H9 (cell line): ENCODE measurements at regions not wholly inside any gene's neighbourhood (a gene's known extent, or its start where the extent isn't known, plus 50 kb on each side); places are given as distances from the start of the nearest gene placed in this dataset.

ENCODE experiments used
- DNase-seq: peaks from one replicate; pipeline ENCODE4 v3.0.0-alpha.2; 2017
- H2AFZ ChIP-seq: one replicate; pipeline ENCODE4 v1.6.1; 2013; ENCODE audit warnings: mild to moderate bottlenecking, low read length, control low read depth, moderate library complexity
- H2AK5ac ChIP-seq: 2 replicates; pipeline ENCODE4 v1.6.1; 2013; ENCODE audit warnings: low read length, control low read depth, mixed read lengths; ENCODE audit not compliant: insufficient read length
- H2BK120ac ChIP-seq: one replicate; pipeline ENCODE4 v1.6.1; 2013; ENCODE audit warnings: low read depth, mild to moderate bottlenecking, low read length, control low read depth, inconsistent platforms; ENCODE audit not compliant: poor library complexity, severe bottlenecking
- H2BK12ac ChIP-seq: 2 replicates; pipeline ENCODE4 v1.6.1; 2013; ENCODE audit warnings: low read length, control low read depth, mixed read lengths, low read depth; ENCODE audit not compliant: insufficient read length
- H2BK15ac ChIP-seq: 2 replicates; pipeline ENCODE4 v1.6.1; 2013; ENCODE audit warnings: low read depth, low read length, control low read depth
- H2BK20ac ChIP-seq: one replicate; pipeline ENCODE4 v1.6.1; 2013; ENCODE audit warnings: low read depth, mild to moderate bottlenecking, low read length, control low read depth, inconsistent platforms; ENCODE audit not compliant: poor library complexity, severe bottlenecking
- H2BK5ac ChIP-seq: 2 replicates; pipeline ENCODE4 v1.6.1; 2013; ENCODE audit warnings: low read length, control low read depth, mixed read lengths; ENCODE audit not compliant: insufficient read length
- H3K14ac ChIP-seq: 2 replicates; pipeline ENCODE4 v1.6.1; 2013; ENCODE audit warnings: low read length, control low read depth; ENCODE audit not compliant: insufficient read depth
- H3K18ac ChIP-seq: 2 replicates; pipeline ENCODE4 v1.6.1; 2013; ENCODE audit warnings: low read depth, mild to moderate bottlenecking, mixed read lengths, low read length, control low read depth; ENCODE audit not compliant: insufficient read length
- H3K23ac ChIP-seq: 2 replicates; pipeline ENCODE4 v1.6.1; 2013; ENCODE audit warnings: low read length, control low read depth, mixed read lengths, low read depth; ENCODE audit not compliant: insufficient read length
- H3K23me2 ChIP-seq: 2 replicates; pipeline ENCODE4 v1.6.1; 2013; ENCODE audit warnings: low read depth, mild to moderate bottlenecking, mixed read lengths, low read length, control low read depth; ENCODE audit not compliant: insufficient read length, poor library complexity, severe bottlenecking
- H3K27ac ChIP-seq: 2 replicates; pipeline ENCODE4 v1.5.1; 2013; ENCODE audit warnings: low read length, control low read depth, mixed read lengths, low read depth; ENCODE audit not compliant: insufficient read length
- H3K27me3 ChIP-seq: 2 replicates; pipeline ENCODE4 v1.6.1; 2013; ENCODE audit warnings: low read length, control low read depth, inconsistent platforms; ENCODE audit not compliant: insufficient read depth
- H3K4ac ChIP-seq: 2 replicates; pipeline ENCODE4 v1.6.1; 2013; ENCODE audit warnings: low read depth, mild to moderate bottlenecking, control low read depth, inconsistent platforms, low read length, moderate library complexity
- H3K4me1 ChIP-seq: 2 replicates; pipeline ENCODE4 v1.6.1; 2013; ENCODE audit warnings: low read length, control low read depth, inconsistent platforms; ENCODE audit not compliant: insufficient read depth
- H3K4me2 ChIP-seq: 2 replicates; pipeline ENCODE4 v1.6.1; 2013; ENCODE audit warnings: low read length, control low read depth, mixed read lengths; ENCODE audit not compliant: insufficient read length, insufficient read depth
- H3K56ac ChIP-seq: 2 replicates; pipeline ENCODE4 v1.6.1; 2013; ENCODE audit warnings: low read depth, mild to moderate bottlenecking, mixed read lengths, low read length, control low read depth; ENCODE audit not compliant: insufficient read length
- H3K79me1 ChIP-seq: 2 replicates; pipeline ENCODE4 v1.6.1; 2013; ENCODE audit warnings: low read depth, mild to moderate bottlenecking, moderate library complexity, low read length, control low read depth, inconsistent platforms; ENCODE audit not compliant: insufficient read depth, poor library complexity, severe bottlenecking
- H3K79me2 ChIP-seq: 2 replicates; pipeline ENCODE4 v1.6.1; 2013; ENCODE audit warnings: low read length, control low read depth, inconsistent platforms; ENCODE audit not compliant: insufficient read depth
- H3K9ac ChIP-seq: 2 replicates; pipeline ENCODE4 v1.6.1; 2013; ENCODE audit warnings: low read length, control low read depth, mixed read lengths; ENCODE audit not compliant: insufficient read length; ENCODE audit errors: extremely low read depth
- H3K9me3 ChIP-seq: one replicate; pipeline ENCODE4 v1.6.1; 2013; ENCODE audit warnings: low read depth, low read length, inconsistent platforms; ENCODE audit not compliant: control insufficient read depth
- H3T11ph ChIP-seq: one replicate; pipeline ENCODE4 v1.6.1; 2013; ENCODE audit warnings: mild to moderate bottlenecking, low read length, control low read depth, inconsistent platforms
- H4K20me1 ChIP-seq: one replicate; pipeline ENCODE4 v1.6.1; 2013; ENCODE audit not compliant: control insufficient read depth, insufficient read length, insufficient read depth
- H4K5ac ChIP-seq: 2 replicates; pipeline ENCODE4 v1.6.1; 2013; ENCODE audit warnings: low read depth, mild to moderate bottlenecking, mixed read lengths, low read length, control low read depth; ENCODE audit not compliant: insufficient read length
- H4K8ac ChIP-seq: replicated peaks from 2 replicates; pipeline ENCODE4 v1.6.1; 2013; ENCODE audit warnings: low read length, control low read depth, mixed read lengths, low read depth; ENCODE audit not compliant: insufficient read length
- H4K91ac ChIP-seq: 2 replicates; pipeline ENCODE4 v1.6.1; 2013; ENCODE audit warnings: low read depth, mild to moderate bottlenecking, moderate library complexity, mixed read lengths, low read length, control low read depth; ENCODE audit not compliant: insufficient read length
- H3K27ac Mint-ChIP-seq, 3 experiments: 2 replicates in 2 of 3; 3 replicates in 1 of 3; pipeline ENCODE4 v1.8.0; 2020 to 2021; ENCODE audit warnings: mixed read lengths in 3 of 3, mild to moderate bottlenecking in 1 of 3, moderate library complexity in 1 of 3
- H3K27me3 Mint-ChIP-seq: 2 replicates; pipeline ENCODE4 v1.8.0; 2021; ENCODE audit warnings: low read depth, mild to moderate bottlenecking, moderate library complexity, mixed read lengths
- H3K36me3 Mint-ChIP-seq, 3 experiments: 2 replicates in 2 of 3; 3 replicates in 1 of 3; pipeline ENCODE4 v1.8.0; 2020 to 2021; ENCODE audit warnings: low read depth in 3 of 3, mixed read lengths in 3 of 3; ENCODE audit not compliant: insufficient read depth in 1 of 3
- H3K4me1 Mint-ChIP-seq, 2 experiments: 2 replicates each; pipeline ENCODE4 v1.8.0; 2020; ENCODE audit warnings: mixed read lengths in 2 of 2
- H3K4me3 Mint-ChIP-seq, 2 experiments: 2 replicates in 1 of 2; 3 replicates in 1 of 2; pipeline ENCODE4 v1.8.0; 2020 to 2021; ENCODE audit warnings: mild to moderate bottlenecking in 2 of 2, mixed read lengths in 2 of 2, moderate library complexity in 1 of 2
- H3K9me3 Mint-ChIP-seq, 2 experiments: 2 replicates in 1 of 2; 3 replicates in 1 of 2; pipeline ENCODE4 v1.8.0; 2020; ENCODE audit warnings: mild to moderate bottlenecking in 2 of 2, mixed read lengths in 2 of 2, moderate library complexity in 1 of 2
- CTCF ChIP-seq: fragments of 200-600 bp; sonication (generic); conservative IDR thresholded peaks from 3 replicates; pipeline ENCODE4 v1.8.0; 2021; ENCODE audit warnings: antibody characterized with exemption, mild to moderate bottlenecking
- WGBS: extraction: QIAGEN DNeasy Blood & Tissue Kit; methylation state at CpG from one replicate; pipeline ENCODE4 v1.1.7; 2013; ENCODE audit warnings: missing lambda C conversion rate, low lambda C conversion rate, mixed read lengths; ENCODE audit not compliant: insufficient read length; ENCODE audit errors: extremely low coverage; 5-methylcytosine and 5-hydroxymethylcytosine counted together

DNA sequence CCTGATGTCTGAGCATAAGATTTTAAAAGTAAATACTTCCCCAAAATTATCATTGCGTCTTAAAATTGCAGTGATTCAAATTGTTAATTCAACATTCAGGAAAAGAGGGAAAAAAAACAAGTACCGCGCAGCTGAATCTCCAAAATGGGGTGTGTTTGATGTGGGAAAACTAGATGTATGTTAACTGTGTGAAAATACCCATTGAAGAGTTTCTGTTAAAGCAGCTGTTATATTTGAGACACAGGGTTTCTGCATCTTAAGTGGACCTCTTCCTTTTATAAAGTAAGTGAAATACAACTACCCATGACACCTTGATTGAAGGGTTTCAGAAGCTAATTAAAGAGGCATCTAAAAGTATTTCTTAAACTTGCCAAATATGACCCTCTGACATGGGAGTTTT is 1186.1 kb downstream of the NLGN4X start:
- H3K27me3 Mint-ChIP-seq, result no peaks in the 10 kb centered on the region

More for the DNA sequence above, 1186.1 kb downstream of the NLGN4X start:
- no peak overlapping the region for H3K27ac ChIP-seq
- WGBS, result no CpG with 5 or more reads among the region's 3 CpGs
- Mint-ChIP-seq H3K36me3 (no peaks in the 10 kb centered on the region; a peak in 1 of 7 replicates), H3K9me3 (no peaks in the 10 kb centered on the region), H3K27ac (no peak overlapping the region), H3K4me3 (no peak overlapping the region), H3K4me1 (peaks cover 14 to 16% of the 10 kb centered on the region in 2 experiments)
- H3K4me1 ChIP-seq, result no peaks in the 10 kb centered on the region; the same call in 1 of the 2 replicates
- H3K27me3 ChIP-seq, result no peaks in the 10 kb centered on the region
- H3K79me2 ChIP-seq, result no peaks in the 10 kb centered on the region
- H3K56ac ChIP-seq, result no peak overlapping the region
- no peak overlapping the region for H3K18ac ChIP-seq
- no peak overlapping the region for H2BK15ac ChIP-seq
- no peak overlapping the region for H3K23ac ChIP-seq
- no peak overlapping the region for H2BK5ac ChIP-seq
- no peak overlapping the region for H4K91ac ChIP-seq
- no peak overlapping the region for H2AFZ ChIP-seq
- no peak overlapping the region for H3K14ac ChIP-seq
- no peak overlapping the region for H2BK12ac ChIP-seq
- no peaks in the 10 kb centered on the region for H3K23me2 ChIP-seq
- no peak for TF ChIP-seq CTCF
- no peak overlapping the region for H4K5ac ChIP-seq
- no peak overlapping the region for H4K8ac ChIP-seq
- no peak overlapping the region for H3T11ph ChIP-seq
- H2AK5ac ChIP-seq, result no peak overlapping the region
- H3K9ac ChIP-seq, result no peak overlapping the region
- H3K9me3 ChIP-seq, result no peaks in the 10 kb centered on the region
- no peak for DNase-seq
- no peak overlapping the region for H2BK20ac ChIP-seq
- no peak overlapping the region for H3K4me2 ChIP-seq
- H4K20me1 ChIP-seq, result no peaks in the 10 kb centered on the region
- H2BK120ac ChIP-seq, result no peak overlapping the region
- no peak overlapping the region for H3K4ac ChIP-seq
- no peaks in the 10 kb centered on the region for H3K79me1 ChIP-seq
